ENCODE measurements at regions not wholly inside any gene's neighbourhood (a gene's known extent, or its start where the extent isn't known, plus 50 kb on each side); places are given as distances from the start of the nearest gene placed in this dataset.

DNA sequence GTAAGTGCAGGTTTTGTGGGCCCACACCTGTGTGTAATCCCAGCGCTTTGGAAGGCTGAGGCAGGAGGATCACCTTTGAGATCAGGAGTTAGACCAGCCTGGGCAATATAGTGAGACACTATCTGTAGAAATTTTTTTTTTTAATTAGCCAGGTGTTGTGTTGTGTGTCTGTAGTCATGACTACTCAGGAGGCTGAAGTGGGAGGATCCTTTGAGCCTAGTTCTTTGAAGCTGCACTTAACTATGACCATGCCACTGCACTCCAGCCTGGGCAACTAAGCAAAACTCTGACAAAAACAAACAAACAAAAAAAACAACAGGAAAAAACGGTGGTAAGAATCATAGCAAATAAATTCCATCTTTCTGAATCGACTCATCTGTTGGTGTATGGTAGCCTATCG lies 268.6 kb upstream of the PDGFD start:
- DNase-seq (ENCODE audit: low spot score), result no peak

DNA sequence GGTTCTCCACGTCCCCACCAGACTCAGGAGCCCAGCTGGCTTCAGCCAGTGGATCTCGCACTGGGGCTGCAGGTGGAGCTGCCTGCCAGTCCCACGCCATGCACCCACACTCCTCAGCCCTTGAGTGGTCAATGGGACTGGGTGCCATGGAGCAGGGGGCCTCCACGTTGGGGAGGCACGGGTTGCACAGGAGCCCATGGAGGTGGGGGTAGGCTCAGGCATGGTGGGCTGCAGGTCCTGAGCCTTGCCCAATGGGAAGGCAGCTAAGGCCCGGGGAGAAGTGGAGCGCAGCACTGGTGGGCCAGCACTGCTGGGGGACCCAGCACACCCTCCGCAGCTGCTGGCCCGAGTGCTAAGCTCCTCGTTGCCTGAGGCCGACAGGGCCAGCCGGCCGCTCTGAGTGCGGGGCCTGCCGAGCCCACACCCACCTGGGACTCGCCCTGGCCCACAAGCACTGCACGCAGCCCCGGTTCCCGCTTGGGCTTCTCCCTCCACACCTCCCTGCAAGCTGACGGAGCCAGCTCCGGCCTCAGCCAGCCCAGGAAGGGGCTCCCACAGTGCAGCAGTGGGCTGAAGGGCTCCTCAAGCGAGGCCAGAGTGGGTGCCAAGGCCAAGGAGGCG lies 258.5 kb upstream of the PDGFD start:
- DNase-seq (ENCODE audit: low spot score), result no peak

DNA sequence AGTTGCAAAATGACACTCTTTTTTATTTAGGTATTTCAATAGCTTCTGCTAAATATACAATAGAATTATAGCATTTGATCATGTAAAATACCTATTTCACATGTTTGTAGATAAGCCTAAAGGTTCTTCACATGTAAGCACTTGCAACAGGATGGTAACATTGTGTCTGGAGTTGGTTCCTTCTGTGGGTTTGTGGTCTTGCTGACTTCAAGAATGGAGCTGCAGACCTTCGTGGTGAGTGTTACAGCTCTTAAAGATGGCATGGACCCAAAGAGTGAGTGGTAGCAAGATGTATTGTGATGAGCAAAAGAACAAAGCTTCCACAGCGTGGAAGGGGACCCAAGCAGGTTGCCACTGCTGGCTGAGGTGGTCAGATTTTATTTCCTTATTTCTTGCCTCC lies 246.4 kb upstream of the PDGFD start:
- DNase-seq (ENCODE audit: low spot score), result no peak

DNA sequence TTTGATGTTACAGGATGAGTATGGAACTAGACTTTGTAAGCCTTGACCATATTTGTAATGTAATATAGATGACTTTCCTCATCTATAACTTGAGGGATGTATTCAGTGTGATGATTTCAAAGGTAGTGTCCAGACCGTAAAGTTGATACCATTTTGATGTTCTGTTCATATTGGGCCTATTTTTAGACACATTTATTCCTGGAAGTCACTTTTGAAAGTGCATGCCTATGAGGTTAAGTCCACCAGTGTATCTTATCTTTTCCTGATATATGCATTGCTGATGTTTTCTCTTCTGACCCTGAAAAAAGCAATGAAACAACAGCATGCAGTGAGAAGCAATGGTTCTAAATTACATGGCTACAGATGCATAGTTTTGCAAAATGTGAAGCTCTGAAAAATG lies 244.7 kb upstream of the PDGFD start:
- DNase-seq (ENCODE audit: low spot score), result no peak

DNA sequence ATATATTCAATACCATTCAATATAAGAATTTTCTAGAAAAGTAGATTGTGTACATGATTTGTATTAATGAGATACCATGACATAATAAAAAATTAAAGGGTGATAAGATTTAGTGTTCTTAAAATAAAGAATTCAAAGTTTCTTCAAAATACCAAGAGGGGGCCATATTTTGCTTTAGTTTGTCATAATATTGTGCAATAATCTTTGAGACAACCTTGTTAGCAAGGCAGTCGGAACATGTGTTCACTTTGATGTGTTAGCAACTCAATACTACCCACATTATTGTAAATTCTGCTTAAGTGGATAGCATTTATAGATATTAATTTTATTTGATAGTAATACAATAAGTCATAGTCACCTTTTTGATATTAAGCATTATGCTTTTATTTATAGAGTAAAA lies 241.3 kb upstream of the PDGFD start:
- no peak for DNase-seq (ENCODE audit: low spot score)

DNA sequence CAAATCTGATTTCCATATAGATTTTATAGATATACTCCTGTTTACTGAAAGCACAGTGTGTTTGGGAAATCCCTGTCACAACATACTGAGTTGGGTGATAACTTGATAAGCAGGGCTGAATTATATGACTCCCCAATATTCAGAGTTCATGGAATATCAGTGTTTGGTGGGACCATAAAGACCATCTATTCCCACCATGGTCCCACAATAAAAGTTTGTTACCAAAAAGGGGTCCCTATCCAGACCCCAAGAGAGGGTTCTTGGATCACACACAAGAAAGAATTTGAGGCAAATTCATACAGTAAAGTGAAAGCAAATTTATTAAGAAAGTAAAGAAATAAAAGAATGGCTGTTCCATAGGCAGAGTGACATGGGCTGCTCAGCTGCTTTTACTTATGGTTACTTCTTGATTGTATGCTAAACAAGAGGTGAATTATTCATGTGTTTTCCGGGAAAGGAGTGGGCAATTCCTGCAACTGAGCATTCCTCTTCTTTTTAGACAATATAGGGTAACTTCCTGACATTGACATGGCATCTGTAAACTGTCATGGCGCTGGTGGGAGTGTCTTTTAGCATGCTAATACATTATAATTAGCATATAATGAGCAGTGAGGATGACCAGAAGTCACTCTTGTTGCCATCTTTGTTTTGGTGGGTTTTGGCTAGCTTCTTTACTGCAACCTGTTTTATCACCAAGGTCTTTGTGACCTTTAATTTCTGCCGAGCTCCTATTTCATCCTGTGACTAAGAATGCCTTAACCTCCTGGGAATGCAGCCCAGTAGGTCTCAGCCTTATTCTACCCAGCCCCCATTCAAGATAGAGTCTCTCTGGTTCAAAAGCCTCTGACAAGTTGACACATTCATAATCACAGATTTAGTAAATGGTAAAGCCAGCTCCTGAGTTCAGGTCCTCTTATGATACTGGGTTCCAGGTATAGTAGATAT lies 240.6 kb upstream of the PDGFD start:
- DNase-seq (ENCODE audit: low spot score), result no peak

DNA sequence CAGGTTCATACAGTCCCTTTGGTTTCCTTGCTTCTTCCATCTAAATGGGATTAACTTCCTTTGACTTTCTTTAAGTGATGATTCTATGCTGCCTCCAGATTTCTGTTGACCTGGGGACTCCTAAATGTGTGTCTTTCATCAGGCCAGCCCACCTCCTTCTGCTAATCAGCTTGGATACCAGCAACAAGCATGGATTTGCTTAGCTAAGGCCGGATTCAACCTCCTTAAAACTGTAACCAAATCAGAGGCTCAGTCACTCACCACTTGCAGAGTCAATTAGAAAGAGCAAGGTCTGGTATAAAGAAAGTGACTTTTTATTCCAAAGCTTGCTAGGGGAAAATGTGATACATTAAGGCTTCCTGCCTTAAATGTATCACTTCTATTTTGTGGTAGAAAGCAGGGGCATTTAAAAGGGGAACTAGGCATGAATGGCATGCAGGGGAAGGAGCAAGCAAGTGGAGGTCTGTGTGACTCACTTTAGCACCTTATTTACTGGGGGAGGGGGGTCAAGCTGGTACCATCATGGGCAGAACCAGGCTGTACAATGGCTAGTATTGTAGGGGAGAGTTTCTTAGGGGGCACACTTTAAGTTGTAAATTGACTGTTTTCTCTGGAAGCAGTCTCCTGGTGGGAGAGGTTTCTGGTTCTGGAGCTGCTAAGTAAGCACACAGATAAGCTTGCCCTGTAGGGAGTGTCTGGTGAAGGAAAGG lies 239.0 kb upstream of the PDGFD start:
- no peak for DNase-seq (ENCODE audit: low spot score)

DNA sequence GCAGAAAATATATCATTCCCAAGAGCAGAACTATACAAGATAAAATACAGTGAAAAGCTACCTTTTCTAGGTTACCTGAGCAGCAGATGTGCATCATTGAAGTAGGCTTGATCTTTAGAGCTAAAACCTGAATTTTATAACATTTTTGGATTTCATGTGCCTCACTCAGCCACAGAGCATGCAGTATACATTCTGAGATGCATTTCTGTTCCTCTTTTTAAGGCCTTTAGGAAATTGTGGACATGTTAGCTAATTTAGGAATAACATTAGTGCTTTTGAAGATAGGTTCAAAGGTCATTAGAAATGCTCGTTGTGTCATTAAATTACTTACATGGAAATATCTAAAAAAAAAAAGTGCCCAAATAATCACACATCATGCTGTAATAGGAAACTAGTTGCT lies 230.6 kb upstream of the PDGFD start:
- no peak for DNase-seq (ENCODE audit: low spot score)

DNA sequence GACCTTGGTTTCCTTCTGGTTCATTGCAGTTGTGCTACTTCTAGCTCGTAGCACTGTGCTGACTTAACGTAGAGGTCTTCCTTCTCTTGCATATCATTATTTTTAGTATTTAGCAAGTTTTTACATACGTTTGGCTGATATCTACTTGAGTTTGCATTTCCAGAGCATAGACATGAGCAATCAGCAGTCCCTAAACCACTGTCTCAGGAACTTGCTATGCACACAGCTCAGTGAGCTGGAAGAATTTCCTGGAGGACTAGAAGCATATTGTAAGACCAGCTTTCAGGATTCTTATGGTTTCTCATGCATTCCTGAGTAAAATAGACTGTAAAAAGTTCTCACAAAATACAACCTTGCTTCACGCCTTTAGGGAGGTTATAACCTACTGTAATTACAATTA lies 226.7 kb upstream of the PDGFD start:
- no peak for DNase-seq (ENCODE audit: low spot score)

DNA sequence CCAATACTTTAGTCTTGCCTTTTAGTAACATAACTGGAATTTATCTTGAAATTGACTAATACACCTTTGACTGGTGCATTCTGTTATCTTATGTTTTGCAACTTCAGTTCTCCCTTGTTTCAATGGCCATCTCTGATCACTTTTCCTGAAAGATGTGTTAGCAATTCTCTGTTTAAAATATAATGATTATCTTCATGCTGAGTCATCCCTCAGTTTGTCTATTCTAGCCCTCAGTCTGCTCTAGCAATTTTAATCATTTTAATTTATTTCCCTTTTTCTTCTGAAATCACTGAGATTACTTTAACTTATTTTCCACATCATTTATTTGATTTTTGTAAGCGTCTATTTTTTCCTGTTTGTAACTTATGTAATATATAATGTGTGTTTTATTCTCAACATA lies 221.9 kb upstream of the PDGFD start:
- DNase-seq (ENCODE audit: low spot score), result no peak

DNA sequence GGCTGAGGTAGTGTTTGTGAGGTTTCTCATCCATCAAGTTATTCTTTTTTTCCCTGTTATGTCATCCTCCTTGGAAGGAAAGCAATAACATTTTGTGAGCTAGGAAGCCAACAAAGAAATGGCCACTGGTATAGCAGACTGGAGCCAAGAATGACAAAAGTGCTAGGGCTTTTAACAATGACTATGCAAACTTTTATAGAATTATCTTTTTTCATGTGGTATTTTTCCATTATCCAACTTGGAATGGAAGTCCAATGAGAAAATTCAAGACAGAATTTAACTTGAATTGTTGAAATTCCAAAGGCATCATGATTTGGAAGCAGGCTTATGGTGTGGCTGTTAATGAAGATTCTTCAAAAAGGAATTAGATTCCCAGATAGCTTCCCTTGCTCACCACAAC lies 216.4 kb upstream of the PDGFD start:
- no peak for DNase-seq (ENCODE audit: low spot score)

DNA sequence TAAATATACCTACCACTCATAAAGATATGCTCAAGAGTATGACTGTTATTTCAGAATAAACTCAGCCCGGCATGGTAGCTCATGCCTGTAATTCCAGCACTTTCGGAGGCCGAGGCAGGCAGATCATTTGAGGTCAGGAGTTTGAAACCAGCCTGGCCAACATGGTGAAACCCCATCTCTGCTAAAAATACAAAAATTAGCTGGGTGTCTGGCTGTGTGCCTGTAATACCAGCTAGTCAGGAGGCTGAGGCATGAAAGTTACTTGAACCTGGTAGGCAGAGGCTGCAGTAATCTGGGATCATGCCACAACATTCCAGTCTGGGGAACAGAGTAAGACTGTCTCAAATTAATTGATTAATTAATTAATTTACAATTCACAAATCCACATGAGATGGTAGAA lies 208.2 kb upstream of the PDGFD start:
- DNase-seq (ENCODE audit: low spot score), result no peak

DNA sequence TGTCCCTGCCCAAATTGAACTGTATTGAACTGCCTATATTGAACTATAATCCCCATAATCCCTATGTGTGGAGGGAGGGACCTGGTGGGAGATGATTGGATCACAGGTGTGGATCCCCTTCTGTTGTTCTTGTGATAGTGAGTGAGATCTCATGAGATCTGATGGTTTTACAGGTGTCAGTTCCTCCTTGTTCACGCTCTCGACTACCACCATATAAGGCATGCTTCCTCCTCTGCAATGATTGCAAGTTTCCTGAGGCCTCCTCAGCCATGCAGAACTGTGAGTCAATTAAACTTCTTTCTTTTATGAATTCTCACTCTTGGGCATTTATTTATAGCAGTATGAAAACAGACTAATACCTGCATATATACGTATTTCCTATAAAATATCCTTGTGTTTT lies 206.5 kb upstream of the PDGFD start:
- DNase-seq (ENCODE audit: low spot score), result no peak

DNA sequence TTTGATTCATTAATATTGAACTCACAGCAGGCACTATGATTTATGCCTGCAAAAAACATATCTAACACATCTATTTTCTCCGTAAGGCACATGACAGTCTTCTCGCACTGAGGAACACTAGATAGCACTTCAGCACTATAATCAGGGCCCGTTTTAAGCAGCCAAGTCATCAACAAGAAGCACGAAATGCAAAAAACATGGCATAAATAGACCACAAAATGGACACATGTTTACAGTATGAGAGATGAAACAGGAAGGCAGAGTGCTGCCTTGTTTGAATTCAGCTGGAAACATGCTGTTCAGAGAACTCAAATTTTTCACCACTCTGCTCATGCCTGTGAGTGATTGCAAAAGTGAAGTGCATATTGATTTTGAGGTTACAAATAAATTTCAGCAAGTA lies 205.8 kb upstream of the PDGFD start:
- DNase-seq (ENCODE audit: low spot score), result no peak

DNA sequence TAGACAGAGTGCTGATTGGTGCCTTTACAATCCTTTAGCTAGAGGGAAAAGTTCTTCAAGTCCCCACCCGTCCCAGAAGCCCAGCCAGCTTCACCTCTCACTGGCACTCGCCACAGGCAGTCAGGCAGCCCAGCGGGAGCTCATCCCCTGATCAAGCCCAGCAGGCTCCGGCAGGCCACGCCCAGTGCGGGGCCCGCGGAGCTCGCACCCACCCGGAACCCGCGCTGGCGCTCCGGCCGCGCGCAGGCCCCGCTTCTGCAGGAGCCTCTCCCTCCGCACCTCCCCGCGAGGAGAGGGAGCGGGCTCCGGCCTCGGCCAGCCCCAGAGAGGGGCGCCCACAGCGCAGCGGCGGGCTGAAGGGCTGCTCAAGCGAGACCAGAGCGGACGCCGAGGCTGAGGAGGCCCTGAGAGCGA lies 202.4 kb upstream of the PDGFD start:
- no peak for DNase-seq (ENCODE audit: low spot score)

DNA sequence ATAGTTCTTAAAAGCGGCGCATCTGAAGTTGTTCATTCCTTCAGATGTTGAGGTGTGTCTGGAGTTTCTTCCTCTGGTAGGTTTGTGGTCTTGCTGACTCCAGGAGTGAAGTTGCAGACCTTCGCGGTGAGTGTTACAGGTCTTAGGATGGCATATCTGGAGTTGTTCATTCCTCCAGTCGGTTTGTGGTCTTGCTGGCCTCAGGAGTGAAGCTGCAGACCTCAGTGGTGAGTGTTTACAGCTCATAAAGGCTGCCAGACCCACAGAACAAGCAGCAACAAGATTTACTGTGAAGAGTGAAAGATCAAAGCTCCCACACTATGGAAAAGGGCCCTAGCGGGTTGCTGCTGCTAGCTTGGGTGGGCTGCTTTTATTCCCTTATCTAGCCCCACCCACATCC lies 201.7 kb upstream of the PDGFD start:
- DNase-seq (ENCODE audit: low spot score), result no peak

DNA sequence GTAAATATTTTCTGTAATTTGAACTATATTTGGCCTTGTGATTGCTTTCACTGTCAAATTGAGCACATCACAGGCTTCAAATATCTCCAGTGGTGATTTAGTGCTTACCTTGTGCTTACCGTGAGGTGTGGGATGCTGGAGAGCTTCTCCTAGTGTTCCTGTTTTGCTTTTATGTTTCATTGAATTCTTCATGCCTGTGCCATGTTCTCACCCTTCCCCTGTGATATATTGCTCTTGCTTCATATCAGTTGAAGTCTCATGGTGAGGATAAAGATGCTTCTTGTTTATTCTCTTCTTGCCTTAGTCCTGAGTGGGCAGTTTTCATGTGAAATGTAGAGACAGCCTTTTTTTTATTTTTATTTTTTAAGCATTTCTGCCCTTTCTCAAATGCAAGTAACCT lies 198.0 kb upstream of the PDGFD start:
- DNase-seq (ENCODE audit: low spot score), result no peak

DNA sequence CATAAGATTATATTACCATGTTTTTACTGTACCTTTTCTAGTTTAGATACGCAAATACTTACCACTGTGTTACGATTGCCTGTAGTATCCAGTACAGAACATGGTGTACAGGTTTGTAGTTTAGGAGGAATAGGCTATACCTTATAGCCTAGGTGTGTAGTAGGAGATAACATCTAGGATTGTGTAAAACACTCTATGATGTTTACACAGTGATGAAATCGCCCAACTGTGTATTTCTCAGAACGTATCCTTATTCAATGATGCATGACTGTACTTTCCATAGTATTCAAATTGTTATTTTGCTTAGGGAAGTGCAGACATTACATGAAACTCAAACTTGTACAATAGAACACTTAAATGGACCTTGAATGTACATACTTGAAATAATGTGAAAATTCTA lies 188.1 kb upstream of the PDGFD start:
- no peak for DNase-seq (ENCODE audit: low spot score)

DNA sequence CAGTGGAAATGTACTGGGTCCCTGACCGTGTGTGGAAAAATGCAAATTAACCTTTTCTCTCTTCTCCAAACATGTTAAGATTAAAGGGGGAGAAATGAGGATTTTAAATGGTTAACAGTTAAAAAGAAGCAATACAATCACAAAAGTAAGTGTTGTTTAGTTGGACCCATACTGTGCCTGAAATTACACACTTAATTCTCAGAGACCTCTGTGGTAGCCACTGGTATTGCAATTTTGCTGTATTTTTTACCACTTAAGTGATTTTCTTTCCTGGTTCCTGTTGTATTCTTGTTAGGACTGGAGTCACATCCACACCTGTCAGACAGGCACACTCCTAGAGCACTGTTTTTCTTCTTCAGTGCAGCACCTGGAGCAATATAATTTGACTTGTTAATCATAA lies 179.6 kb upstream of the PDGFD start:
- peak; percentile 3 for DNase-seq (ENCODE audit: low spot score)

DNA sequence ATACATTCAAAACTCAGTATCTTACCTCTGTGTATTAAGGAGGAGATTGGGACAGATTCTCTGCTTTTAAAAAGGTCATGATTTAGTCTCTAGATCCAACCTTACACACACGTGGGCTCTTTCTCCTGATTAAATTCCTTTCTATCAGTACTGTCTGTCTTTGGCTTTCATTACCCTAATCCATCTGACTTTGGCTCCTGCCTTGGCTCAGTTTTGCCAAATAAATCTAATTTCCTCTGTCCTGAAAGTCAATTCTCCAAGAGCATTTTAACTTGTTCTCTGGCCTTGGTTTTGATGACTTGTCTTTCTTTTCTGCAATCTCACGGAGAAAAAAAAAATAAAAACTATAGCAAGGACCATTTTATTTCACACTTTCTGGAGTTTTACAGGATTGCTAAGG lies 176.6 kb upstream of the PDGFD start:
- no peak for DNase-seq (ENCODE audit: low spot score)

DNA sequence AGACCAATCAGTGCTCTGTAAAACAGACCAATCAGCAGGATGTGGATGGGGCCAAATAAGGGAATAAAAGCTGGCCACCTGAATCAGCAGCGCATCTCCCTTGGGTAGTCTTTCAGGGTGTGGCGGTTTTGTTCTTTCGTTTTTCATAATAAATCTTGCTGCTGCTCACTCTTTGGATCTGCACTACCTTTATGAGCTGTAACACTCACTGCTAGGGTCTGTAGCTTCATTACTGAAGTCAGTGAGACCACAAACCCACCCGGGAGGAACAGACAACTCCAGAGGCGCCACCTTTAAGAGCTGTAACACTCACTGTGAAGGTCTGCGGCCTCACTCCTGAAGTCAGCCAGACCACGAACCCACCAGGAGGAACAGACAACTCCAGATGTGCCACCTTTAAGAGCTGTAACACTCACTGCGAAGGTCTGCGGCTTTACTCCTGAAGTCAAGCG lies 175.5 kb upstream of the PDGFD start:
- no peak for DNase-seq (ENCODE audit: low spot score)

DNA sequence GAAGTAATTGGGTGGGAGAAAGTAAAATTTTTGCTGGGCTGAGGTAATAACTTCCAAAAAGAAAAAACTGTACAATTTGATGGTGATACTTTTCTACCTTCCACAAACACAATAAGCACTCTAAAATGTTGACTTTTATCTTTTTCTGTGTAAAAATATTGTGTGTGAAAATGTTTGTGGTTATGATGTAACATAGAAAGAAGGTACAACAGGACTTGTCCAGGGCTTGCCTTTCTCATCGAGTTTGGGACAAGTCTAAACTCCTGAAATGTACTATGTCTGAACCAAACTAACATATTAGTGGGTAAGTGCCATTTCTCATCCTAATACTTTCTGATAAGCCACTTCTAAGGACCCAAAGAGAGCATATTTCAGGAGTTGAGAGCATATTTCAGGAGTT lies 174.2 kb upstream of the PDGFD start:
- no peak for DNase-seq (ENCODE audit: low spot score)

DNA sequence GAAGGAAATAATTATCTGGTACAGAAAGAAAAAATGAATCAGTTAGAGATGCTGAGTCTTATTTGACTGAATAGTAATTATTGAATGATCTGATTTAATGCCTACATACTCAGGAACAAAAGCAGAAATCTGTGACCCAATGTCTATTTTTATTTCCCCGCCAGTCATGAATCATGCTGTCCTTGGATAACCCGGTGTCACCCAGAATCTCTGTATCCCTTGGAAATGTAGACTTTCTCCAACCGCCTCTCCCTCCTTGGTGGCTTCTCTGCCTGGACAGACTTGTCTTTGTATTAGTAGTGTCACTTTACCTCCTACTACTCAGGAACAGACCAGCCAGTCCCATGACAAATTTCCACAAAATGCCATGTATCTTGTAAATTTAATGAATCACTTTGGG lies 173.3 kb upstream of the PDGFD start:
- DNase-seq (ENCODE audit: low spot score), result no peak
